SK-N-SH (cell line): ENCODE measurements at regions not wholly inside any gene's neighbourhood (a gene's known extent, or its start where the extent isn't known, plus 50 kb on each side); places are given as distances from the start of the nearest gene placed in this dataset.

Experiments
- CTCF ChIA-PET: fragments of 300-600, 350-600 bp; formaldehyde crosslinking; extraction: SDS; loops from one replicate; lab custom pipeline; 2021; lab: Yijun Ruan, JAX
- POLR2A ChIA-PET: fragments of 350-600 bp; sonication (Branson Sonifier 250); formaldehyde crosslinking; extraction: SDS; loops from one replicate; lab custom pipeline; 2020; ENCODE audit warnings: antibody characterized with exemption, inconsistent platforms; lab: Yijun Ruan, JAX
- DNase-seq: peaks from one replicate; pipeline ENCODE4 v3.0.0; 2012
- H2AFZ ChIP-seq: fragments of 200-600 bp; sonication (generic); 2 replicates; pipeline ENCODE4 v1.8.1; 2016; ENCODE audit warnings: antibody characterized with exemption, mild to moderate bottlenecking, low read depth
- H3F3A ChIP-seq: fragments of 200-600 bp; sonication (generic); replicated peaks from 2 replicates; pipeline ENCODE3; 2016; ENCODE audit warnings: antibody characterized with exemption, mild to moderate bottlenecking; ENCODE audit not compliant: insufficient read depth
- H3K27ac ChIP-seq, 2 experiments: fragments of 200-500 bp in 1 of 2; fragments of 200-600 bp in 1 of 2; sonication (Bioruptor generic) in 1 of 2; sonication (generic), shearing (Covaris generic) in 1 of 2; 2 replicates each; pipeline versions ENCODE4 v1.5.1 to v1.6.1; 2014 to 2016; ENCODE audit warnings: low read depth in 2 of 2, inconsistent platforms in 1 of 2, low read length in 1 of 2, mild to moderate bottlenecking in 1 of 2, mixed read lengths in 1 of 2
- H3K27me3 ChIP-seq: fragments of 200-600 bp; sonication (generic), shearing (Covaris generic); 2 replicates; pipeline ENCODE4 v1.6.1; 2016; ENCODE audit warnings: mixed run types; ENCODE audit not compliant: insufficient read depth
- H3K36me3 ChIP-seq, 2 experiments: fragments of 200-500 bp in 1 of 2; fragments of 200-600 bp in 1 of 2; sonication (Bioruptor generic) in 1 of 2; sonication (generic) in 1 of 2; replicated peaks in 1 of 2; 2 replicates each; pipeline versions ENCODE3 to v1.5.1; 2014 to 2016; ENCODE audit warnings: low read length in 1 of 2, mild to moderate bottlenecking in 1 of 2; ENCODE audit not compliant: insufficient read depth in 2 of 2, control insufficient read depth in 1 of 2
- H3K4me1 ChIP-seq, 2 experiments: fragments of 200-500 bp in 1 of 2; fragments of 200-600 bp in 1 of 2; sonication (Bioruptor generic) in 1 of 2; sonication (generic), shearing (Covaris generic) in 1 of 2; 2 replicates each; pipeline versions ENCODE4 v1.5.1 to v1.6.1; 2014 to 2016; ENCODE audit warnings: low read depth in 1 of 2, low read length in 1 of 2, mixed run types in 1 of 2; ENCODE audit not compliant: insufficient read depth in 2 of 2, control insufficient read depth in 1 of 2
- H3K4me2 ChIP-seq: fragments of 200-600 bp; sonication (generic), shearing (Covaris generic); 2 replicates; pipeline ENCODE4 v1.6.1; 2017; ENCODE audit warnings: mixed run types
- H3K4me3 ChIP-seq, 2 experiments: fragments of 200-500 bp in 1 of 2; fragments of 200-600 bp in 1 of 2; sonication (Bioruptor generic) in 1 of 2; sonication (generic), shearing (Covaris generic) in 1 of 2; 2 replicates each; pipeline versions ENCODE4 v1.5.1 to v1.8.1; 2014 to 2016; ENCODE audit warnings: low read depth in 2 of 2, inconsistent platforms in 1 of 2, low read length in 1 of 2, mild to moderate bottlenecking in 1 of 2, mixed read lengths in 1 of 2, moderate library complexity in 1 of 2
- H3K79me2 ChIP-seq: fragments of 200-600 bp; sonication (generic); 2 replicates; pipeline ENCODE4 v1.8.1; 2017; ENCODE audit warnings: mild to moderate bottlenecking; ENCODE audit not compliant: insufficient read depth
- H3K9ac ChIP-seq: fragments of 200-600 bp; sonication (generic); 2 replicates; pipeline ENCODE4 v1.6.1; 2017; ENCODE audit warnings: mixed run types
- H3K9me2 ChIP-seq: fragments of 200-600 bp; sonication (generic); 2 replicates; pipeline ENCODE4 v1.6.1; 2017; ENCODE audit warnings: mixed run types
- H3K9me3 ChIP-seq: fragments of 200-600 bp; sonication (generic); 2 replicates; pipeline ENCODE4 v1.6.1; 2017; ENCODE audit warnings: mixed run types, mild to moderate bottlenecking, moderate library complexity
- H4K20me1 ChIP-seq: fragments of 200-600 bp; sonication (generic); 2 replicates; pipeline ENCODE4 v1.6.1; 2017; ENCODE audit warnings: mild to moderate bottlenecking, mixed run types; ENCODE audit not compliant: insufficient read depth
- CTCF ChIP-seq: fragments of 200-600 bp; sonication (generic); IDR thresholded peaks from 2 replicates; pipeline ENCODE4 v1.6.1; 2017; ENCODE audit warnings: antibody characterized with exemption, mild to moderate bottlenecking, moderate library complexity
- ELF1 ChIP-seq: IDR thresholded peaks from 2 replicates; pipeline ENCODE4 v1.4.0; 2012
- EZH2phosphoT487 ChIP-seq: fragments of 200-600 bp; sonication (generic); IDR thresholded peaks from 2 replicates; pipeline ENCODE4 v1.6.1; 2017; ENCODE audit warnings: low read depth, mixed run types, mild to moderate bottlenecking, antibody characterized with exemption, moderate library complexity, borderline replicate concordance
- FOXJ3 ChIP-seq: sonication (generic); formaldehyde crosslinking; IDR thresholded peaks from 2 replicates; pipeline ENCODE4 v1.5.1; 2020; ENCODE audit warnings: mild to moderate bottlenecking, missing genetic modification reagents
- FOXM1 ChIP-seq: IDR thresholded peaks from 2 replicates; pipeline ENCODE4 v1.4.0; 2012; ENCODE audit warnings: low read depth, mild to moderate bottlenecking
- JUND ChIP-seq: IDR thresholded peaks from 2 replicates; pipeline ENCODE4 v1.4.0; 2012
- POLR2AphosphoS5 ChIP-seq: IDR thresholded peaks from 2 replicates; pipeline ENCODE4 v1.6.1; 2012; ENCODE audit warnings: low read depth, low read length
- RAD21 ChIP-seq: IDR thresholded peaks from 2 replicates; pipeline ENCODE4 v1.6.1; 2012; ENCODE audit warnings: mild to moderate bottlenecking, low read length
- RCOR1 ChIP-seq: fragments of 150-350 bp; IDR thresholded peaks from 2 replicates; pipeline ENCODE4 v1.6.1; 2017; ENCODE audit warnings: antibody characterized with exemption, low read length
- REST ChIP-seq: IDR thresholded peaks from 2 replicates; pipeline ENCODE4 v1.6.1; 2012; ENCODE audit warnings: mild to moderate bottlenecking, low read depth, low read length, moderate library complexity
- RXRA ChIP-seq: IDR thresholded peaks from 2 replicates; pipeline ENCODE4 v1.4.0; 2012; ENCODE audit warnings: low read depth, mild to moderate bottlenecking, borderline replicate concordance
- TAF1 ChIP-seq: IDR thresholded peaks from 2 replicates; pipeline ENCODE4 v1.6.1; 2012; ENCODE audit warnings: low read depth, mild to moderate bottlenecking, low read length, moderate library complexity, borderline replicate concordance
- TCF12 ChIP-seq: IDR thresholded peaks from 2 replicates; pipeline ENCODE4 v1.4.0; 2012
- TEAD4 ChIP-seq: IDR thresholded peaks from 2 replicates; pipeline ENCODE4 v1.4.0; 2012; ENCODE audit warnings: mild to moderate bottlenecking, borderline replicate concordance; ENCODE audit not compliant: insufficient read depth
- ZBTB33 ChIP-seq: IDR thresholded peaks from 2 replicates; pipeline ENCODE4 v1.4.0; 2012; ENCODE audit warnings: low read depth, borderline replicate concordance
- WGBS: methylation state at CpG from one replicate; pipeline ENCODE4 v1.1.6; 2017; ENCODE audit warnings: low lambda C conversion rate; 5-methylcytosine and 5-hydroxymethylcytosine counted together
- TF ChIP-seq, protein P1 (sequence below): fragments of 150-350 bp; IDR thresholded peaks from 2 replicates; pipeline ENCODE4 v1.6.1; 2016; ENCODE audit warnings: mild to moderate bottlenecking, low read depth, low read length

DNA sequence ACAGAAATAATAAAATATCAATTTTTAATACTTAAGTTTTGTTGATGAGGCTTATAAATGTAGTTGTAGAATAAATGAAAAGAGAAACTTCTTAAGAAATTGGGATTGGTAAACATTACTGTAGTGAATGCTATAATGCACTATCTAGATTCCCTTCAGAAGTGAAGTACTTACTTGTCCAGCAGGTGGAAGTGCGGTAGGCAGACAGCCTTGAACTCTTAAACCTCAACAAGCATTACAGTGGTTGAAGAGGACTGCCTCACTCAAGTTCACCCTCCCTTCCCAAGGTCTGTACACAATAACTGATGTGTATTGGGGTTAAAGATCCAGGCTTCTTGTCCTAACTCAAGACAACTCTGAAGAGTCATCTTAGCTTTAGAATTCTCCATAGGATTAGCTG, 931.0 kb upstream of the LRRTM1 start:
- H3K36me3 ChIP-seq: no peaks in the 10 kb centered on the region
- H3K9me3 ChIP-seq: no peaks in the 10 kb centered on the region; the same call in 1 of the 2 replicates
- H3F3A ChIP-seq: no peaks in the 10 kb centered on the region
- H3K4me2 ChIP-seq: no peak overlapping the region
- no peak overlapping the region for H3K27ac ChIP-seq
- WGBS: 8% methylated on average over 1 of the region's 1 CpG
- no peak overlapping the region for H2AFZ ChIP-seq
- TF ChIP-seq REST: no peak
- TF ChIP-seq EZH2phosphoT487: no peak
- H3K79me2 ChIP-seq: no peaks in the 10 kb centered on the region
- H3K27me3 ChIP-seq: no peaks in the 10 kb centered on the region
- H3K9ac ChIP-seq: no peak overlapping the region
- CTCF ChIA-PET: no interaction called here
- no peak for DNase-seq
- H4K20me1 ChIP-seq: no peaks in the 10 kb centered on the region
- POLR2A ChIA-PET: no interaction called here
- no peaks in the 10 kb centered on the region for H3K9me2 ChIP-seq
- no peak overlapping the region for H3K4me3 ChIP-seq
- H3K4me1 ChIP-seq: no peaks in the 10 kb centered on the region

DNA sequence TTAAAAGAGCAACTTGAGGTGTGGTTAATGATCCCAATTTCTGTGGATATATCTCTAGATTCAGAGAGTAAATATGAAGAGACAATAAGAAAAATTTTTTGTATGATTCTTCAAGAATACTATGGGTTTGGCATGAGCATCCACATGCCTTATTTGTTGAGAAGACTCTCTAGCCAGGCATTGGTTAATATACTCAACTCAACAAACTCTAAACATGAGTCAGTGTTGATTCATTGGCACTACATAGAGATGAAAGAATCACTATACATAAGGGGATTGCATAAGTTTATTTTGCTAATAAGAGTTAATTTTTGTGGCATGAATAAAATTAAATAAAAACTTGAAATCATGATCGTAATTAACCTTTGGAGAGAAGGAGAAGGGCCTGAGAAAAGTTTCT, 930.2 kb upstream of the LRRTM1 start:
- CTCF ChIA-PET: no interaction called here
- H3K9me2 ChIP-seq: no peaks in the 10 kb centered on the region
- no peaks in the 10 kb centered on the region for H3K79me2 ChIP-seq
- H3F3A ChIP-seq: no peaks in the 10 kb centered on the region
- H2AFZ ChIP-seq: no peak overlapping the region
- no peak overlapping the region for H3K9ac ChIP-seq
- no peaks in the 10 kb centered on the region for H3K27me3 ChIP-seq
- H3K27ac ChIP-seq: no peak overlapping the region
- DNase-seq: no peak
- no peaks in the 10 kb centered on the region for H4K20me1 ChIP-seq
- H3K4me3 ChIP-seq: no peak overlapping the region
- no peaks in the 10 kb centered on the region for H3K36me3 ChIP-seq
- H3K9me3 ChIP-seq: no peaks in the 10 kb centered on the region; the same call in 1 of the 2 replicates
- POLR2A ChIA-PET: no interaction called here
- no peak overlapping the region for H3K4me2 ChIP-seq
- 0% methylated on average over 1 of the region's 1 CpG for WGBS
- H3K4me1 ChIP-seq: no peaks in the 10 kb centered on the region
- TF ChIP-seq TCF12 (no peak), ELF1 (no peak), TEAD4 (no peak), JUND (no peak), RCOR1 (no peak), FOXM1 (no peak), TAF1 (no peak), CTCF (no peak), REST (no peak), ZBTB33 (no peak), POLR2AphosphoS5 (no peak), RAD21 (no peak), RXRA (no peak), FOXJ3 (no peak)
- TF ChIP-seq, protein P1, sequence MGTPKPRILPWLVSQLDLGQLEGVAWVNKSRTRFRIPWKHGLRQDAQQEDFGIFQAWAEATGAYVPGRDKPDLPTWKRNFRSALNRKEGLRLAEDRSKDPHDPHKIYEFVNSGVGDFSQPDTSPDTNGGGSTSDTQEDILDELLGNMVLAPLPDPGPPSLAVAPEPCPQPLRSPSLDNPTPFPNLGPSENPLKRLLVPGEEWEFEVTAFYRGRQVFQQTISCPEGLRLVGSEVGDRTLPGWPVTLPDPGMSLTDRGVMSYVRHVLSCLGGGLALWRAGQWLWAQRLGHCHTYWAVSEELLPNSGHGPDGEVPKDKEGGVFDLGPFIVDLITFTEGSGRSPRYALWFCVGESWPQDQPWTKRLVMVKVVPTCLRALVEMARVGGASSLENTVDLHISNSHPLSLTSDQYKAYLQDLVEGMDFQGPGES: no peak
